ENCODE measurements at regions not wholly inside any gene's neighbourhood (a gene's known extent, or its start where the extent isn't known, plus 50 kb on each side); places are given as distances from the start of the nearest gene placed in this dataset.

DNA sequence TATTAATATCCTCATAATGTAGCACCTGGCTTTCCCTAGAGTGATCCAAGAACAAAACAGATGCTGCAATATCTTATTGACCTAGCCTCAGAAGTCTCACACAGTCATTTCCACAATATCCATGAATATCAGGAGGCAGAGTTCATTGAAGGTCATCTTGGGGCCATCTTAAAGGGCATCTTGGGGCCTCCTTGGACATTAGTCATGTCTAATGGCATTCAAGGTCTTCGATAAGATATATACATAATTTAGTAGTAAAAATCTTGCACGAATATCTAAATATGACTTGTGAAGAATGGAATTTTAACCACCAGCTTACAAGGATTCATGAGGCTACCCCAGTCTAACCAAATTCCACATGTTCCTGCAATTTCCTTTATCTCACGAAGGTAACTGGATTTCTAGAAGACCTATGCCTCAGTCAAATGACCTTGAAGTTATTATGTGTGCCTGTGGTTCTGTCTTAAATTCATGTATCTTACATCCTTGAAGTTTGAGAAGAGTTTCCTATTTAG, 163.6 kb upstream of the SPEF2 start:
- Mint-ChIP-seq H3K4me1 (ENCODE audit: low read depth) (no peaks in the 10 kb centered on the region), H3K36me3 (ENCODE audit: insufficient read depth) (peaks cover 1% of the 10 kb centered on the region), H3K27ac (no peak overlapping the region), H3K9me3 (ENCODE audit: low read depth) (peaks cover 23% of the 10 kb centered on the region), H3K27me3 (no peaks in the 10 kb centered on the region), H3K4me3 (ENCODE audit: low read depth) (no peak overlapping the region)
- no peak for DNase-seq (ENCODE audit: low spot score, unreplicated experiment)
- TF ChIP-seq, protein P1, sequence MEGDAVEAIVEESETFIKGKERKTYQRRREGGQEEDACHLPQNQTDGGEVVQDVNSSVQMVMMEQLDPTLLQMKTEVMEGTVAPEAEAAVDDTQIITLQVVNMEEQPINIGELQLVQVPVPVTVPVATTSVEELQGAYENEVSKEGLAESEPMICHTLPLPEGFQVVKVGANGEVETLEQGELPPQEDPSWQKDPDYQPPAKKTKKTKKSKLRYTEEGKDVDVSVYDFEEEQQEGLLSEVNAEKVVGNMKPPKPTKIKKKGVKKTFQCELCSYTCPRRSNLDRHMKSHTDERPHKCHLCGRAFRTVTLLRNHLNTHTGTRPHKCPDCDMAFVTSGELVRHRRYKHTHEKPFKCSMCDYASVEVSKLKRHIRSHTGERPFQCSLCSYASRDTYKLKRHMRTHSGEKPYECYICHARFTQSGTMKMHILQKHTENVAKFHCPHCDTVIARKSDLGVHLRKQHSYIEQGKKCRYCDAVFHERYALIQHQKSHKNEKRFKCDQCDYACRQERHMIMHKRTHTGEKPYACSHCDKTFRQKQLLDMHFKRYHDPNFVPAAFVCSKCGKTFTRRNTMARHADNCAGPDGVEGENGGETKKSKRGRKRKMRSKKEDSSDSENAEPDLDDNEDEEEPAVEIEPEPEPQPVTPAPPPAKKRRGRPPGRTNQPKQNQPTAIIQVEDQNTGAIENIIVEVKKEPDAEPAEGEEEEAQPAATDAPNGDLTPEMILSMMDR (IDR thresholded peaks at IDR 0.05; ENCODE audit: unreplicated experiment), result no peak

DNA sequence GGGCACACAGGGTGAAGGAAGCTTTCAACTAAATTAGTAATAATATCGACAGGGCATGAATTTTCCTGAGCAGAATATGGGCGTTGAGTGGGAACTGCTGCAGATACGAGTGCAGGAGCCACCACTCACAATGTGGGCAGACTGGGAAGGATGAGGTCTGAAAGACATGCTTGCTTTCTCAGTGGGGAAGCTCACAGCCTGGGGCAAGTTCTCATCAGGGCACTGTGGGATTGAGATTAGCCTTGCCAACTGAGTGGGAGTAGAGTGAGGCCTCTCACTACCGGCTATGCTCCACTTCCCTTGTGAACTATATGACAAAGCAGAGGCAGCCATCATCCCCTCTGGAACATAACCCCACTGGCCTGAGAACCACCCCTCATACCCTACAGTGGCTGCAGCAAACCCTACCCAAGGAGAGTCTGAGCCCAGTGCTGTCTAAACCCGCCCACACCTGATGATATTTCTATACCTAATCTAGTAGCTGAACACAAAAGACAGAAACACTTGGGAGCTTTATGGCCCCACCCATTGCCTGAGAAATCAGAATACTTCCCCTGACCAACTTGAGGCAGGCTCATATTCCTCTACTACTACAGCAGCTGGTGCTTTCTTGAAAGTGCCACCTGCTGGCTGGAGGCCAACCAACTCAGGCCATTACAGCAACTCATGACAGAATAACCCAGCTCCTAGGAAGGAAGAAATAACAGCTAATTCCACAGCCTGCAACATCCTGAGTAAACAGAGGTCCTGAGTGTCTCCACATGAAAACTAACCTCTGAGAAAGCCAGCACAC, 173.7 kb upstream of the SPEF2 start:
- Mint-ChIP-seq H3K9me3 (ENCODE audit: low read depth) (peaks cover 3% of the 10 kb centered on the region), H3K27me3 (no peaks in the 10 kb centered on the region), H3K27ac (no peak overlapping the region), H3K36me3 (ENCODE audit: insufficient read depth) (no peaks in the 10 kb centered on the region), H3K4me1 (ENCODE audit: low read depth) (no peaks in the 10 kb centered on the region), H3K4me3 (ENCODE audit: low read depth) (no peak overlapping the region)
- TF ChIP-seq, protein P1 (IDR thresholded peaks at IDR 0.05; ENCODE audit: unreplicated experiment), result no peak
- DNase-seq (ENCODE audit: low spot score, unreplicated experiment), result no peak

DNA sequence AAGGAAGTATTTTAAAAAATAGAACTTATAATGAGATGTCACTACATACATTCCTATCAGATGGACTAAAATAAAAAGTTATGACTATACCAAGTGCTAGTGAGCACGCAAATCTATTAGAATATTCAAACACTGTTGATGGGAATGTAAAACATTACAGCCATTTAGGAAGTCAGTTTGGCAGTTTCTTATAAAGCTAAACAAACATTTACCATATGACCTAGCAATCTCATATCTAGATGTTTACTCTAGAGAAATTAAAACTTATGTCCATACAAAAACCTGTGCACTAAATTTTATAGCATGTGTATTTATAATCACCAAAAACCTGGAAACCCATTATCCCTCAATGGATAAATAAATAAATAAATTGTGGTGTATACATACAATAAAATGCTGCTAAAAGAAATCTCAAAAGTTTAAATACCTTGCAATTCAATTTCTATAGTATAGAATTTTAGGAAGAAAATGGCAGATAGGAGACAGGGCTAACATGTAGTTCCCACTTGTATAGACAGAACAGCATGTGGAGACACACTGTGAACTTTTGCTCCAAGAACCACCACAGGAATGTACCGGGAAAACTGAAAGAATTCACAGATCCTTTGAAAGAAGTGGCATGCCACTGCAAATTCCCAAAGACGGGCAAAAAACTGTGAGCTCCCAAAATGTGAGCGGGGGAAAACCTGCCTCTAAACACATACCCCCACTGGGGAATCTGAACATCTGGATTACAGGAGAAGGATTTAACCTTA, 174.6 kb upstream of the SPEF2 start:
- no peaks in the 10 kb centered on the region for H3K4me1 Mint-ChIP-seq (ENCODE audit: low read depth)
- H3K4me3 Mint-ChIP-seq (ENCODE audit: low read depth), result no peak overlapping the region
- no peak for DNase-seq (ENCODE audit: low spot score, unreplicated experiment)
- H3K27ac Mint-ChIP-seq, result no peak overlapping the region
- peaks cover 3% of the 10 kb centered on the region for H3K9me3 Mint-ChIP-seq (ENCODE audit: low read depth)
- TF ChIP-seq, protein P1 (IDR thresholded peaks at IDR 0.05; ENCODE audit: unreplicated experiment), result no peak
- no peaks in the 10 kb centered on the region for H3K27me3 Mint-ChIP-seq
- no peaks in the 10 kb centered on the region for H3K36me3 Mint-ChIP-seq (ENCODE audit: insufficient read depth)

DNA sequence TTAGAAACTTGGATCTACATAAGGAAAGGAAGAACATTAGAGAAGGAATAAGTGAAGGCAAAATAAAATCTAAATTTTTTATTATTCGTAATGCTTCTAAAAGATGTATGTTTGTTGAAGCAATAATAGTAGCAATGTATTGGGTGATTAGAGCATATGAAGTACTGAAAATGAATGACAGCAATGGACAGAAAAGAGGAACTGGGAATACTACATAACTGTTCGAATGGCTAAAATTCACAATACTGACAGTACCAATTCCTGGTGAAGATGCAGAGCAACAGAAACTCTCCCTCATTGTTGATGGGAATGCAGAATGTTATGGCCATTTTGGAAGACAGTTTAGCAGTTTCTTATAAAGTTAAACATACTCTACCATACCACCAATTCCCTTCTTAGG, 177.3 kb upstream of the SPEF2 start:
- H3K27ac Mint-ChIP-seq, result no peak overlapping the region
- no peaks in the 10 kb centered on the region for H3K9me3 Mint-ChIP-seq (ENCODE audit: low read depth)
- H3K4me3 Mint-ChIP-seq (ENCODE audit: low read depth), result no peak overlapping the region
- H3K27me3 Mint-ChIP-seq, result no peaks in the 10 kb centered on the region
- TF ChIP-seq, protein P1 (IDR thresholded peaks at IDR 0.05; ENCODE audit: unreplicated experiment), result no peak
- H3K36me3 Mint-ChIP-seq (ENCODE audit: insufficient read depth), result no peaks in the 10 kb centered on the region
- no peak for DNase-seq (ENCODE audit: low spot score, unreplicated experiment)
- H3K4me1 Mint-ChIP-seq (ENCODE audit: low read depth), result no peaks in the 10 kb centered on the region

DNA sequence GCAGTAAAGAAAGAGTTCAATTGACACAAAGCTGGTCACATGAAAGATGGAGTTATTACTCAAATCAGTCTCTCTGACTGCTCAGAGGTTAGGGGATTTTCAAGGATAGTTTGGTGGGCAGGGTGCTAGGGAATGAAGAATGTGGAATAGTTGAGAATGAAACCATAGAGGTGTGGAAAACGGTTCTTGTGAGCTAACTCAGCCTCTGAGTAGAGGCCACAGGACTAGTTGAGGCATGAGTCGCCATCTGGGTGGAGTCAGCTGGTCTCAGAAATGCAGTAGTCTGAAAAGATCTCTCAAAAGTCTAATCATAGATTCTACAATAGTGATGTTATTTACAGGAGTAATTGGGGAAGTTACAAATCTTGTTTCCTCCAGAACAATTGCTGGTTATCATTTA, 178.9 kb upstream of the SPEF2 start:
- H3K27me3 Mint-ChIP-seq, result no peaks in the 10 kb centered on the region
- H3K36me3 Mint-ChIP-seq (ENCODE audit: insufficient read depth), result no peaks in the 10 kb centered on the region
- H3K4me3 Mint-ChIP-seq (ENCODE audit: low read depth), result no peak overlapping the region
- no peak for DNase-seq (ENCODE audit: low spot score, unreplicated experiment)
- no peaks in the 10 kb centered on the region for H3K9me3 Mint-ChIP-seq (ENCODE audit: low read depth)
- TF ChIP-seq, protein P1 (IDR thresholded peaks at IDR 0.05; ENCODE audit: unreplicated experiment), result no peak
- no peaks in the 10 kb centered on the region for H3K4me1 Mint-ChIP-seq (ENCODE audit: low read depth)
- no peak overlapping the region for H3K27ac Mint-ChIP-seq
